ENCODE measurements at regions not wholly inside any gene's neighbourhood (a gene's known extent, or its start where the extent isn't known, plus 50 kb on each side); places are given as distances from the start of the nearest gene placed in this dataset.

- DNase-seq, result no peak
These were observed 283.3 kb upstream of the IRX1 start for GRCh38 chr5:3312299-3312698.

GRCh38 chr5:3311433-3311832 is 284.2 kb upstream of the IRX1 start:
- DNase-seq, result no peak

- no peak for DNase-seq
These were observed 284.9 kb upstream of the IRX1 start for GRCh38 chr5:3310541-3311261.

GRCh38 chr5:3309538-3309937 is 286.1 kb upstream of the IRX1 start:
- no peak for DNase-seq

- DNase-seq, result no peak
These were observed 287.5 kb upstream of the IRX1 start for GRCh38 chr5:3307982-3308621.

- no peak for DNase-seq
These were observed 290.2 kb upstream of the IRX1 start for GRCh38 chr5:3305432-3305831.

GRCh38 chr5:3304346-3304745 is 291.3 kb upstream of the IRX1 start:
- no peak for DNase-seq

- DNase-seq, result no peak
These were observed 291.9 kb upstream of the IRX1 start for GRCh38 chr5:3303777-3304176.

- no peak for DNase-seq
These were observed 293.4 kb upstream of the IRX1 start for GRCh38 chr5:3302228-3302627.

GRCh38 chr5:3301306-3301705 is 294.3 kb upstream of the IRX1 start:
- DNase-seq, result no peak

- DNase-seq, result no peak
These were observed 294.9 kb upstream of the IRX1 start for GRCh38 chr5:3300726-3301125.

- no peak for DNase-seq
These were observed 296.2 kb upstream of the IRX1 start for GRCh38 chr5:3299441-3299840.

- no peak for DNase-seq
These were observed 297.8 kb upstream of the IRX1 start for GRCh38 chr5:3297853-3298252.

- no peak for DNase-seq
These were observed 307.3 kb upstream of the IRX1 start for GRCh38 chr5:3288325-3288724.

GRCh38 chr5:3287516-3287915 is 308.1 kb upstream of the IRX1 start:
- no peak for DNase-seq

- DNase-seq, result no peak
These were observed 310.0 kb upstream of the IRX1 start for GRCh38 chr5:3285621-3286020.

- DNase-seq, result no peak
These were observed 311.1 kb upstream of the IRX1 start for GRCh38 chr5:3284506-3284905.

GRCh38 chr5:3282841-3283240 is 312.8 kb upstream of the IRX1 start:
- DNase-seq, result no peak

- DNase-seq, result no peak
These were observed 314.3 kb upstream of the IRX1 start for GRCh38 chr5:3281366-3281765.

- no peak for DNase-seq
These were observed 317.0 kb upstream of the IRX1 start for GRCh38 chr5:3278643-3279042.

- DNase-seq, result no peak
These were observed 317.9 kb upstream of the IRX1 start for GRCh38 chr5:3277590-3278196.

- no peak for DNase-seq
These were observed 318.7 kb upstream of the IRX1 start for GRCh38 chr5:3276896-3277295.

GRCh38 chr5:3269395-3270169 is 326.1 kb upstream of the IRX1 start:
- DNase-seq, result no peak
